ENCODE measurements at regions not wholly inside any gene's neighbourhood (a gene's known extent, or its start where the extent isn't known, plus 50 kb on each side); places are given as distances from the start of the nearest gene placed in this dataset.

DNA sequence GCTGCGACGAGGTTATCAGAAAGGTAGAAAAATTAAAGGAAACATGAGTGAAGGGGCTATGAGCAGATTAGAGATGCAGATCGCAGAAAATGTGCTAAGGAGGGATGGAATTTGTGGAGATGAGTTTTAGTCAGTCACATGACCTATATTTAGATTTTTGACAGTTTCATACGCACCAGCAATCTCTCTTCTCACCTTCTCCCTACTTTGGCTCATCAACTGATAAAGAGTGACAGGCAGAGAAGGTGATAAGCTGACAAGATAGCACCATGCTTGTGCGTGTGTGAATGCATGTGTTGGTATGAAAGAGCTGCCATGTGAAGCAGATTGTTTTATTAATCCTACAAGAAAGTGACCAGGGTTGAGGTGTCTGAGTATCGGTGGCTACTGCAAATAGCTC, 252.6 kb downstream of the RAP2A start:
- Histone ChIP-seq H3K4me1 (no peaks in the 10 kb centered on the region), H3K4me3 (no peak overlapping the region), H3K27me3 (no peaks in the 10 kb centered on the region), H3K36me3 (no peaks in the 10 kb centered on the region), H3K27ac (no peak overlapping the region), H3K9me3 (no peaks in the 10 kb centered on the region)
- TF ChIP-seq POLR2A (IDR thresholded peaks at IDR 0.05): no peak
- TF ChIP-seq, protein P1, sequence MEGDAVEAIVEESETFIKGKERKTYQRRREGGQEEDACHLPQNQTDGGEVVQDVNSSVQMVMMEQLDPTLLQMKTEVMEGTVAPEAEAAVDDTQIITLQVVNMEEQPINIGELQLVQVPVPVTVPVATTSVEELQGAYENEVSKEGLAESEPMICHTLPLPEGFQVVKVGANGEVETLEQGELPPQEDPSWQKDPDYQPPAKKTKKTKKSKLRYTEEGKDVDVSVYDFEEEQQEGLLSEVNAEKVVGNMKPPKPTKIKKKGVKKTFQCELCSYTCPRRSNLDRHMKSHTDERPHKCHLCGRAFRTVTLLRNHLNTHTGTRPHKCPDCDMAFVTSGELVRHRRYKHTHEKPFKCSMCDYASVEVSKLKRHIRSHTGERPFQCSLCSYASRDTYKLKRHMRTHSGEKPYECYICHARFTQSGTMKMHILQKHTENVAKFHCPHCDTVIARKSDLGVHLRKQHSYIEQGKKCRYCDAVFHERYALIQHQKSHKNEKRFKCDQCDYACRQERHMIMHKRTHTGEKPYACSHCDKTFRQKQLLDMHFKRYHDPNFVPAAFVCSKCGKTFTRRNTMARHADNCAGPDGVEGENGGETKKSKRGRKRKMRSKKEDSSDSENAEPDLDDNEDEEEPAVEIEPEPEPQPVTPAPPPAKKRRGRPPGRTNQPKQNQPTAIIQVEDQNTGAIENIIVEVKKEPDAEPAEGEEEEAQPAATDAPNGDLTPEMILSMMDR (IDR thresholded peaks at IDR 0.05): no peak
- no peak for DNase-seq

- no peak for DNase-seq
- Histone ChIP-seq H3K9me3 (no peaks in the 10 kb centered on the region), H3K36me3 (no peaks in the 10 kb centered on the region), H3K27me3 (no peaks in the 10 kb centered on the region), H3K4me3 (no peak overlapping the region), H3K27ac (no peak overlapping the region), H3K4me1 (no peaks in the 10 kb centered on the region)
- TF ChIP-seq POLR2A (IDR thresholded peaks at IDR 0.05): no peak
Measured at GRCh38 chr13:97692628-97693027, 258.7 kb downstream of the RAP2A start.

DNA sequence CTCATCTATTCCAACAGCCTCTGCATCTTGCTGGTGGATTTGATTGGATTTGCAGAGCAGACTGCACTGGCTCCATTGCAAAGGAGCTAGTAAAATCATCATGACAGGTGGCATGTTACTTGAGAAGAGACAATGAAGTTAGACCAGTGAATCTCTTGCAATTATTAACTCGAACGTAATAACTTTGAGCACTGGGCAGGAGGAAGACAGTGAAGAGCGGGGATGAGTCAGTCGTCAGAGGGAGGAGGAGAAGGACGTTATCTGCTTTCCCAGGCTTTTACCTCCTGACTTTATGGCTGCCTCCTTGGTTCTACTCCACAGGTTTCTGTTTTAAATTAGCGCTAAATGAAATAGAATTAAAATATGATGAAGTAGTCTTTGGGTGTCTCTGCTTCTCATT, 257.8 kb upstream of the IPO5 start:
- Histone ChIP-seq H3K27me3 (no peaks in the 10 kb centered on the region), H3K4me1 (no peaks in the 10 kb centered on the region), H3K9me3 (no peaks in the 10 kb centered on the region), H3K27ac (no peak overlapping the region), H3K36me3 (no peaks in the 10 kb centered on the region), H3K4me3 (no peak overlapping the region)
- DNase-seq: no peak
- TF ChIP-seq POLR2A (IDR thresholded peaks at IDR 0.05): no peak
- TF ChIP-seq, protein P1 (IDR thresholded peaks at IDR 0.05): no peak

GRCh38 chr13:97696921-97697320, 256.6 kb upstream of the IPO5 start:
- no peak for DNase-seq
- Histone ChIP-seq H3K27me3 (no peaks in the 10 kb centered on the region), H3K4me1 (no peaks in the 10 kb centered on the region)

DNA sequence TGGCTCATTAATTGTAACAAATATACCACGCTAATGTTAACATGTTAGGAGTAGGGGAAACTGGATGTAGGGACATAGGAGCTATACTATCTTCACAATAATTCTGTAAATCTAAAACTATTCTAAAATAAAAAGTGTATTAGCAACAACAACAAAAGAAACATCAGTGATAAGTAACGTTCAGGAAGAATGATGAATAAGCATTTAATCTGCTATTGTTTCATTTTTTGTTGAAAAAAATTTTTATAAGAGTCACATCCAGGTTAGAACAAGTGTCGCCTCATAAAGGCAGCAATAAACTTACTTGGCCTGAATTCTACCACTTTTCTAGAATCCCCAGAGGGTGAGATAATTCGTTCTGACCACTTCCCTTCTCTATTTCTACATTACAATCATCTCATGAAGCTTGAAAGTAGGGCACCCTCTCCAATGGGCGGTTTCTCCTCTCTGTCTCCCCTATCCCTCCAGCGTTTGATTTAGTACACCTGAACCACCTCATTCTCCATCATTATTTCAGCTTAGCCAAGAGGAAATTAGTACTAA, 253.1 kb upstream of the IPO5 start:
- no peaks in the 10 kb centered on the region for H3K27me3 ChIP-seq
- no peak for DNase-seq
- H3K36me3 ChIP-seq: no peaks in the 10 kb centered on the region
- H3K4me3 ChIP-seq: no peak overlapping the region
- H3K9me3 ChIP-seq: no peaks in the 10 kb centered on the region
- TF ChIP-seq, protein P1 (IDR thresholded peaks at IDR 0.05): no peak
- no peak for TF ChIP-seq POLR2A (IDR thresholded peaks at IDR 0.05)
- no peaks in the 10 kb centered on the region for H3K4me1 ChIP-seq
- no peak overlapping the region for H3K27ac ChIP-seq

More at GRCh38 chr13:97696921-97697320, 256.6 kb upstream of the IPO5 start:
- H3K9me3 ChIP-seq: no peaks in the 10 kb centered on the region
- H3K4me3 ChIP-seq: no peak overlapping the region
- H3K27ac ChIP-seq: no peak overlapping the region
- TF ChIP-seq, protein P1 (IDR thresholded peaks at IDR 0.05): no peak
- TF ChIP-seq POLR2A (IDR thresholded peaks at IDR 0.05): no peak
- H3K36me3 ChIP-seq: no peaks in the 10 kb centered on the region

DNA sequence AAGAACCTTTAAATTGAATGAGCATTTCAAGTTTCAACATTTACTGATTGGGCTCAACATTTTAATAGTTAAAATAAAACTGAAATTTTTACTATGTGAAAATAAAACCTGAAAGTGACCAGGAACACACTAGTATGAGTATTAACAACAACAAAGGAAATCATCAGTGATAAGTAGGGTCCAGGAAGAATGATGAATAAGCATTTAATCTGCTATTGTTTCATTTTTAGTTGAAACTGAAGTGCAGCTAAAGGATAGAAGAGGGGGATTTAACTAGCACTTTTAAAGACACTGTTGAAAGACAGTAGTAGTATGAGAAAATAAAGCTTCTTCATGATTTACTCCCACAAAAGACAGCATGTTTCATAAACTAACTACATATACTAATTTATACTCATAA, 250.9 kb upstream of the IPO5 start:
- H3K27me3 ChIP-seq: no peaks in the 10 kb centered on the region
- no peaks in the 10 kb centered on the region for H3K36me3 ChIP-seq
- TF ChIP-seq, protein P1 (IDR thresholded peaks at IDR 0.05): no peak
- no peak for TF ChIP-seq POLR2A (IDR thresholded peaks at IDR 0.05)
- no peaks in the 10 kb centered on the region for H3K4me1 ChIP-seq
- DNase-seq: no peak
- no peak overlapping the region for H3K27ac ChIP-seq
- no peaks in the 10 kb centered on the region for H3K9me3 ChIP-seq
- no peak overlapping the region for H3K4me3 ChIP-seq
